Skeletal muscle tissue (tissue), 3 donors: ENCODE measurements at regions not wholly inside any gene's neighbourhood (a gene's known extent, or its start where the extent isn't known, plus 50 kb on each side); places are given as distances from the start of the nearest gene placed in this dataset.

Experiments
- H3K27ac ChIP-seq: one replicate; pipeline ENCODE4 v1.7.0; 2013; ENCODE audit warnings: mild to moderate bottlenecking, low read depth, low read length, inconsistent platforms
- H3K27me3 ChIP-seq, 3 donors: one replicate each; pipeline ENCODE4 v1.7.0; 2013; ENCODE audit warnings: low read length in 3 of 3; ENCODE audit not compliant: control insufficient read depth in 3 of 3, insufficient read depth in 3 of 3
- H3K36me3 ChIP-seq, 3 donors: one replicate each; pipeline ENCODE4 v1.7.0; 2013; ENCODE audit warnings: low read length in 3 of 3; ENCODE audit not compliant: control insufficient read depth in 3 of 3, insufficient read depth in 3 of 3
- H3K4me1 ChIP-seq, 3 donors: one replicate each; pipeline ENCODE4 v1.7.0; 2013; ENCODE audit warnings: low read length in 3 of 3, mild to moderate bottlenecking in 3 of 3; ENCODE audit not compliant: control insufficient read depth in 3 of 3, insufficient read depth in 3 of 3
- H3K4me3 ChIP-seq, 3 donors: one replicate each; pipeline ENCODE4 v1.7.0; 2013; ENCODE audit warnings: low read length in 3 of 3
- H3K9ac ChIP-seq, 3 donors: one replicate each; pipeline ENCODE4 v1.7.0; 2013; ENCODE audit warnings: low read length in 3 of 3, mild to moderate bottlenecking in 3 of 3, moderate library complexity in 2 of 3, low read depth in 1 of 3
- H3K9me3 ChIP-seq, 3 donors: one replicate each; pipeline ENCODE4 v1.7.0; 2013; ENCODE audit warnings: low read length in 3 of 3; ENCODE audit not compliant: control insufficient read depth in 3 of 3
- donor health status: Osteomylitis.

GRCh38 chr2:18871430-18871829 is 282.1 kb upstream of the NT5C1B start:
- no peaks in the 10 kb centered on the region for H3K36me3 ChIP-seq
- no peaks in the 10 kb centered on the region for H3K4me1 ChIP-seq
- H3K9ac ChIP-seq, result no peak overlapping the region
- no peak overlapping the region for H3K27ac ChIP-seq
- no peaks in the 10 kb centered on the region for H3K27me3 ChIP-seq
- H3K9me3 ChIP-seq, result no peaks in the 10 kb centered on the region
- H3K4me3 ChIP-seq, result no peak overlapping the region

GRCh38 chr2:18870307-18870706 is 280.9 kb upstream of the NT5C1B start:
- no peak overlapping the region for H3K4me3 ChIP-seq
- H3K36me3 ChIP-seq, result no peaks in the 10 kb centered on the region
- H3K9ac ChIP-seq, result no peak overlapping the region
- H3K27ac ChIP-seq, result no peak overlapping the region
- H3K27me3 ChIP-seq, result no peaks in the 10 kb centered on the region
- H3K9me3 ChIP-seq, result no peaks in the 10 kb centered on the region
- H3K4me1 ChIP-seq, result no peaks in the 10 kb centered on the region

- Histone ChIP-seq H3K36me3 (no peaks in the 10 kb centered on the region), H3K4me3 (no peak overlapping the region), H3K4me1 (no peaks in the 10 kb centered on the region), H3K27me3 (no peaks in the 10 kb centered on the region), H3K27ac (no peak overlapping the region), H3K9me3 (no peaks in the 10 kb centered on the region), H3K9ac (no peak overlapping the region)
These were observed 272.6 kb upstream of the NT5C1B start for GRCh38 chr2:18861951-18862350.

GRCh38 chr2:18860179-18860578 is 270.8 kb upstream of the NT5C1B start:
- Histone ChIP-seq H3K9ac (no peak overlapping the region), H3K27me3 (no peaks in the 10 kb centered on the region), H3K36me3 (no peaks in the 10 kb centered on the region), H3K27ac (no peak overlapping the region), H3K4me3 (no peak overlapping the region), H3K9me3 (no peaks in the 10 kb centered on the region), H3K4me1 (no peaks in the 10 kb centered on the region)

- no peak overlapping the region for H3K4me3 ChIP-seq
- H3K4me1 ChIP-seq, result no peaks in the 10 kb centered on the region
These were observed 267.4 kb upstream of the NT5C1B start for GRCh38 chr2:18856765-18857164.

GRCh38 chr2:18855027-18855426 is 265.7 kb upstream of the NT5C1B start:
- H3K36me3 ChIP-seq, result no peaks in the 10 kb centered on the region
- H3K4me3 ChIP-seq, result no peak overlapping the region
- no peak overlapping the region for H3K9ac ChIP-seq
- H3K27ac ChIP-seq, result no peak overlapping the region
- no peaks in the 10 kb centered on the region for H3K9me3 ChIP-seq
- H3K27me3 ChIP-seq, result no peaks in the 10 kb centered on the region
- H3K4me1 ChIP-seq, result no peaks in the 10 kb centered on the region

More at GRCh38 chr2:18856765-18857164, 267.4 kb upstream of the NT5C1B start:
- Histone ChIP-seq H3K27ac (no peak overlapping the region), H3K36me3 (no peaks in the 10 kb centered on the region), H3K9me3 (no peaks in the 10 kb centered on the region), H3K27me3 (no peaks in the 10 kb centered on the region), H3K9ac (no peak overlapping the region)

GRCh38 chr2:18849841-18850578 is 260.6 kb upstream of the NT5C1B start:
- no peaks in the 10 kb centered on the region for H3K4me1 ChIP-seq
- H3K9ac ChIP-seq, result no peak overlapping the region
- no peaks in the 10 kb centered on the region for H3K36me3 ChIP-seq
- H3K27me3 ChIP-seq, result no peaks in the 10 kb centered on the region
- no peak overlapping the region for H3K4me3 ChIP-seq
- no peak overlapping the region for H3K27ac ChIP-seq
- no peaks in the 10 kb centered on the region for H3K9me3 ChIP-seq

- H3K27me3 ChIP-seq, result no peaks in the 10 kb centered on the region
- H3K27ac ChIP-seq, result no peak overlapping the region
- no peak overlapping the region for H3K4me3 ChIP-seq
- H3K9me3 ChIP-seq, result no peaks in the 10 kb centered on the region
- no peak overlapping the region for H3K9ac ChIP-seq
- no peaks in the 10 kb centered on the region for H3K36me3 ChIP-seq
- no peaks in the 10 kb centered on the region for H3K4me1 ChIP-seq
These were observed 259.3 kb upstream of the NT5C1B start for GRCh38 chr2:18848646-18849045.

GRCh38 chr2:18845854-18846445 is 256.6 kb upstream of the NT5C1B start:
- no peaks in the 10 kb centered on the region for H3K27me3 ChIP-seq
- H3K9me3 ChIP-seq, result no peaks in the 10 kb centered on the region
- H3K27ac ChIP-seq, result no peak overlapping the region
- H3K36me3 ChIP-seq, result no peaks in the 10 kb centered on the region
- no peak overlapping the region for H3K9ac ChIP-seq
- H3K4me1 ChIP-seq, result peaks cover 0 to 4% (median 0%) of the 10 kb centered on the region in 3 donors
- no peak overlapping the region for H3K4me3 ChIP-seq

GRCh38 chr2:18842836-18843235 is 253.5 kb upstream of the NT5C1B start:
- Histone ChIP-seq H3K4me3 (no peak overlapping the region), H3K9ac (no peak overlapping the region), H3K27ac (no peak overlapping the region), H3K4me1 (peaks cover 0 to 4% (median 0%) of the 10 kb centered on the region in 3 donors), H3K36me3 (no peaks in the 10 kb centered on the region), H3K27me3 (no peaks in the 10 kb centered on the region), H3K9me3 (no peaks in the 10 kb centered on the region)
